Activated CD8-positive, alpha-beta memory T cell treated with anti-CD3 and anti-CD28 coated beads for 36 hours (primary cell): ENCODE measurements at regions not wholly inside any gene's neighbourhood (a gene's known extent, or its start where the extent isn't known, plus 50 kb on each side); places are given as distances from the start of the nearest gene placed in this dataset.

Experiments
- CTCF ChIA-PET: fragments of 350-600 bp; sonication (Branson Sonifier 250); formaldehyde crosslinking; loops from one replicate; lab custom pipeline; 2021; ENCODE audit warnings: antibody characterized with exemption; lab: Charles Lee
- POLR2A ChIA-PET: fragments of 350-600 bp; sonication (Branson Sonifier 250); formaldehyde crosslinking; loops from one replicate; lab custom pipeline; 2021; ENCODE audit warnings: antibody characterized with exemption; lab: Charles Lee

- ChIA-PET POLR2A (no interaction called here), CTCF (no interaction called here)
Observed at GRCh38 chr4:65152205-65152604, 518.1 kb downstream of the EPHA5 start.

DNA sequence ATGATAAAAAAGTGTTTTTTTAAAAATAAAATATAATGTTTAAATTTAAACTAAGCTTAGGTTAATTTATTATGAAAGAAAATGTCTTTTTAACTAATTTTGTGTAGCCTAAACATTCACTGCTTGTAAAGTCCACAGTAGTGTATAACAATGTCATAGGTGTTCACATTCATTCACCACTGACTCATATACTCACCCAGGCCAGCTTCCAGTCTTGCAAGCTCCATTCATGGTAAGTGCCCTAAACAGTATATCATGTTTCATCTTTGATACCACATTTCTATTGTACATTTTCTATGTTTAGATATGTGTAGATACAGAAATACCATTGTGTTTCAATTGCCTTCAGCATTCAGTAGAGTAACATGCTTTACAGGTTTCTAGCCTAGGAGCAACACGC lies 530.3 kb downstream of the EPHA5 start:
- ChIA-PET CTCF (no interaction called here), POLR2A (no interaction called here)

- CTCF ChIA-PET, result no interaction called here
- POLR2A ChIA-PET, result no interaction called here
Observed at GRCh38 chr4:65126200-65126599, 544.1 kb downstream of the EPHA5 start.

GRCh38 chr4:65120287-65120686 lies 550.0 kb downstream of the EPHA5 start:
- CTCF ChIA-PET, result no interaction called here
- POLR2A ChIA-PET, result no interaction called here

GRCh38 chr4:65102419-65102818 lies 567.9 kb downstream of the EPHA5 start:
- POLR2A ChIA-PET, result no interaction called here
- CTCF ChIA-PET, result no interaction called here

GRCh38 chr4:65096630-65097029 lies 573.7 kb downstream of the EPHA5 start:
- POLR2A ChIA-PET, result no interaction called here
- CTCF ChIA-PET, result no interaction called here

- ChIA-PET POLR2A (no interaction called here), CTCF (no interaction called here)
Observed at GRCh38 chr4:65089666-65090065, 580.6 kb downstream of the EPHA5 start.

- ChIA-PET CTCF (no interaction called here), POLR2A (no interaction called here)
Observed at GRCh38 chr4:65083076-65083475, 587.2 kb downstream of the EPHA5 start.

DNA sequence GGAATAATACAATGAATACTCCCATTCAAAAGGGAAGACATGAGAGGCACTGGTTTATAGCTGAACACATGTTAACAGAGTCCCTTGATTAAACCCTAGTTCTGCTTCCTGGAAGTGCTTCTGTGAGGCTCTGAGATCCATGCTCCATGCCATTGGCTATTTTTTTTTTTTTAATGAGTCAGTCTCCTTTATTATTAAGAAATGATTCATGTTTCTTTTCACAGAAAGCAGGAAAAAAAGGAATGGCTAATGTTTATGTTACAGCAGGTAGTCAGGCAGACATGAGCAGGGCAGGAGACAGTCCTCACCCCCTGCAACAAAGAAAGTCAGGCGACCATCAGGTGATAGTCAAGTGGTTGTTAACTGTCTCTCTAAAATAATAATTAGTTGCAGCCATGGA lies 598.7 kb downstream of the EPHA5 start:
- CTCF ChIA-PET, result no interaction called here
- POLR2A ChIA-PET, result no interaction called here

DNA sequence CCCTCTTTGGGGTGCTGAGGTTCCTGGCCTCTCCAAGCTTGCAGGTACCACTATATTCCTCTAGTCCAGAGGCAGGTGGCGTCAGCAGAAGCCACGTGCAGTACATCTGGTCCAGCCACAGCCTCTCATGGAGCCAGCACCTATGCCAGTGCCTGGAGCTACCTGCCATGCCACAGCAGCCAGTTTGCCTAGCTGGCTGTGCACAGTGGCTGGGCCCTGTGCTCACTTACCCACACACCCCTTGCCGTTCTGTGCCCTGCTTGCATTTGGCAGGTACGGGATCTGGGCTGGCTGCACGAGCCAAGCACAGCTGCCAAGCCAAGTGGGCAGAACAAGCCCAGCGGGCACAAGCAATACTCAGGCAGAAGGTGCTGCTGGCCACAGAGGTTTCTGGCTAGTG lies 601.1 kb downstream of the EPHA5 start:
- POLR2A ChIA-PET, result no interaction called here
- CTCF ChIA-PET, result no interaction called here

DNA sequence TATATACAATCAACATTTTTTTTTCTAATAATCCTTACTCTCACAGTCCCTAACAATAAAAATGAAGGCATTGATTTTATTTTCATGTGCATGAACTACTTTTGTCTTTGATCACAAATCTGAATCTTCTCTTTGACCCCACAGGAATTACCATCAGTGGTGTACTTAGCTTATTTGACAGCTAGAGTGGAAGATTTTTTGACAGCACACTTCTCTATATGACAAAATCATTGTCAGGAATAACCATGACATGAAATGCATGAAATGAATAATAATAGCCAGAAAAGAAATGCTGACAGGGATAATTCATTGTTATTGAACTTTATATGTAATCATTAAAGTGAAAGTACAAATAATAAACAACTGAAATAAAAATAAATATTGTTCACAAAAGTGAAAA lies 604.2 kb downstream of the EPHA5 start:
- POLR2A ChIA-PET, result no interaction called here
- CTCF ChIA-PET, result no interaction called here

DNA sequence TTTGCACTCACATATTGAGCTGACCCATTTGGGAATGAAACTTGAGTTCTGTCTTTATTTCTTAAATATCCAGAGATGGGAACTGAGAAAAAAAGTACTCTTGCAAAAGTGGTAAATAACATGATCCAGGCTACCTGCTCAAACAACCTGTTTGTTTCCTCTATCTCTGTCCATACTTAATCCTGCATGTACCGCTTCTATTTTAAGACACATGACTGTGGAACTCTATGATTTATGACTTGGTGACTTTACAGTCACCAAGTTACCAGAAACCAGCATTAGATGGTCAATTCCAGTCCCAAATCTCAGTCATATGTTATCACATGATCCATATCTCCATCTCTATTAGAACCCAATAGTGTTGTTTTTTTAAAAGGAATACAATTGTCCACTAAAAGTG lies 606.7 kb downstream of the EPHA5 start:
- POLR2A ChIA-PET, result no interaction called here
- CTCF ChIA-PET, result no interaction called here

DNA sequence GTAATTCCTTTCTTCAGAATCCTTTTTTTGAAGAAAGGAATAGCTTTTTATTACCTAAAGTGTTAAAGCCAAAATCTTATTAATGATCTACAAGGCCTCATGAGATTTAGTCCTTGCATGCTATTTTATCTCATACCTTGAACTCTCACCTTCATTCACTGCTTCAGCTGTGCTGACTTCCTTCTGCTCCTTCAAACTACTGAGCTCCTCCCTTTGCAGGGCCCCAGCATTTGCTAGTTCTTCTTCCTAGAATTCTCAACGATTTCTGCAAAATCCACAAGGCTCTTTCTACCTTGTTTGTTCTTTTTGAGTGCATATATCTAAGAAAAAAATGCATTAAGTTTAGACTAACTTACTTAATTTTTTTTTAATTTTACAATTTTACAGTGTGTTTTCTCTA lies 619.5 kb downstream of the EPHA5 start:
- ChIA-PET POLR2A (no interaction called here), CTCF (no interaction called here)

DNA sequence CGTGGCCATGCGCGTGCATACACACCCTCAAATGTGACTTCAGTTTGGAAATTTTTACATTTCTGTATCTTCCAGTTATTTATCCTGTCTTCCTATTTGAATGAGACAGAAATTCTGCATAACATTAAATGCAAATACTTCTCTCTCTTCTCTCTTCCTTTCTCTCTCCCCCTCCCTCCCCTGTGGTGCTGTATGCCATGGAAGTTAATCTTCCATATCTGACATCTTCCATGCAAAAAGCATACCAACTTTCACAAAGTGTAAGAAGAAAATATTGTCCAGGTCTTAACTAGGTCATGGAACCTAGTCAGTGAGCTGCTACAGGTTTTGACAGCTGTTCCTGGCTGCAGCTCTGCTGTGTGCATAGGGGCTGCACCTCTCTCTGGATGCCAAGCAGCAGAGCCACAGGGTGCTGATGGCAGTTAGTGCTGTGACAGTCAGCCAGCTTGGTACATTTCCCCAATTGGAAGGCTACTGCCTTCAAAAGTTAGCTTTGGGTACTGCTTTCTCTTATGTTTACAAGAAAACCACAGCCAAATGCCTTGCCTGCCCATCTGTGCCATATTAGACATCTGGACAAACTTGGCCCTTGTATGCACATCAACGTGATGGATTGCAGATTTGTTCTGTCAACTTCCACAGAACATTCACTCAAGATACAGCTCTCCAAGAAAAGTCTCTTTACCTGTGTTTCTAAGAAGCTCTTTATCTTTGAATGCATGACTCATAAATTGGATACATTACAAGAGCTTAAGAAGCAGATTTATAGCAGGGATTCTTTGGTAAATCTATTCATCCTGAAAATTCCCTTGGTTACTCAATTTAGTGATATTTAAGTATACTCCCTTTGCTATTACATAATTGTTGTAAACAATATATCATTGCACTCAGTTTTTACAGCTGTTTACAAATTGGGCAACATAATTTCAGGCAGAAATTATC lies 623.8 kb downstream of the EPHA5 start:
- CTCF ChIA-PET, result no interaction called here
- POLR2A ChIA-PET, result no interaction called here

DNA sequence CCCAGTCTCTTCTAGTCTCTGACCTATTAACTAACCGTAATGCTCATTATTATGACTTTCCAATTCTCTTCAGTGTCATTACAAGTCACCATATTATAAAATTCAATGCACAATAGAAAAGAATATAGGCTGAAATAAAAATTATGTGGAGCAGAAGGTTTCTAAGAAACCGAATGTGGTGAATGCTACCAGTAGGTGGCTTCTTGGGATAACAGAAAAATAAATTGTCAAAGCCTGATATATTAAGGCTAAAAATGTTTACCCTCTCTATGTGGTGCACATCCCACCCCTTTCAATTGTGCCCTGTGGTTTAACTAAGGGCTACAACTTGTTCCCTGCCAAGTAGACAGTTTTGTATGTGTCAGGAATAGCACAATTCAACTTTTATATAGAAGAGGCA lies 624.6 kb upstream of the TECRL start:
- ChIA-PET POLR2A (no interaction called here), CTCF (no interaction called here)

- ChIA-PET CTCF (no interaction called here), POLR2A (no interaction called here)
Observed at GRCh38 chr4:65028592-65028991, 619.3 kb upstream of the TECRL start.

- POLR2A ChIA-PET, result no interaction called here
- CTCF ChIA-PET, result no interaction called here
Observed at GRCh38 chr4:65023883-65024670, 614.8 kb upstream of the TECRL start.

GRCh38 chr4:65023081-65023480 lies 613.8 kb upstream of the TECRL start:
- POLR2A ChIA-PET, result no interaction called here
- CTCF ChIA-PET, result no interaction called here

- ChIA-PET CTCF (no interaction called here), POLR2A (no interaction called here)
Observed at GRCh38 chr4:65021737-65022136, 612.5 kb upstream of the TECRL start.

- CTCF ChIA-PET, result no interaction called here
- POLR2A ChIA-PET, result no interaction called here
Observed at GRCh38 chr4:65021149-65021548, 611.9 kb upstream of the TECRL start.

DNA sequence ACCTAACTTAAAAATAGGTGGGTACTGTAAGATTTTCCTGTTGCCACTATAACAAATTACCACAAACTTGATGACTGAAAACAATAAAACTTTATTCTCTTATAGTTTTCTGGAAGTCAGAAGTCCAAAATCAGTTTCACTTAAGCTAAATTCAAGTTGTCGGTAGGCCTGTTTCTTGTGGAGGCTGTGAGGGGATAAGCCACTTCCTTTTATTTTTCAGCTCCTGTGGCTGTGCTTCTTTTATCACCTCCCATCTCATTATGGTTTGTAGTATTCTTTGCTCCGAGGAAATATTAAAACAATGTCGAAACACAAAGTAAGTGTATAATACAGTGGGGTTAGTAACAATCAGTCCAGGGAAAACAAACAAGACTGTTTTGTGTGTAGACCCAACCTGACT lies 610.5 kb upstream of the TECRL start:
- ChIA-PET CTCF (no interaction called here), POLR2A (no interaction called here)
